Neuron (in vitro differentiated cells): ENCODE measurements at regions not wholly inside any gene's neighbourhood (a gene's known extent, or its start where the extent isn't known, plus 50 kb on each side); places are given as distances from the start of the nearest gene placed in this dataset.
A peak's percentile ranks its signal among the peaks of the same experiment; 100 is the strongest.
"Not testable (repeated sequence)": the region's sequence is repeated elsewhere in the genome, so short reads cannot be mapped to it uniquely, and the experiment has no call there.

Source experiments
- H2AFZ ChIP-seq: one replicate; pipeline ENCODE4 v1.6.1; 2013; ENCODE audit warnings: low read depth, mild to moderate bottlenecking, inconsistent platforms, low read length, moderate library complexity
- H3K27me3 ChIP-seq: one replicate; pipeline ENCODE4 v1.6.1; 2013; ENCODE audit warnings: low read length; ENCODE audit not compliant: insufficient read depth
- H3K36me3 ChIP-seq: one replicate; pipeline ENCODE4 v1.6.1; 2013; ENCODE audit warnings: low read length; ENCODE audit not compliant: insufficient read depth
- H3K4me1 ChIP-seq: one replicate; pipeline ENCODE4 v1.6.1; 2013; ENCODE audit warnings: low read length; ENCODE audit not compliant: insufficient read depth
- H3K4me3 ChIP-seq: 2 replicates; pipeline ENCODE4 v1.5.1; 2013; ENCODE audit warnings: mild to moderate bottlenecking, low read length, moderate library complexity
- H3K9me3 ChIP-seq: one replicate; pipeline ENCODE4 v1.6.1; 2013; ENCODE audit warnings: low read length

- Histone ChIP-seq H2AFZ (no peak overlapping the region), H3K36me3 (no peaks in the 10 kb centered on the region), H3K27me3 (peaks cover 10% of the 10 kb centered on the region), H3K9me3 (no peaks in the 10 kb centered on the region), H3K4me1 (peaks cover 6% of the 10 kb centered on the region), H3K4me3 (no peak overlapping the region)
Observed at GRCh38 chr9:97781902-97782301, 71.1 kb upstream of the FOXE1 start.

- H3K36me3 ChIP-seq: no peaks in the 10 kb centered on the region
- no peak overlapping the region for H3K4me3 ChIP-seq
- H3K27me3 ChIP-seq: peaks cover 9% of the 10 kb centered on the region
- H3K9me3 ChIP-seq: no peaks in the 10 kb centered on the region
- H3K4me1 ChIP-seq: peaks cover 6% of the 10 kb centered on the region
- no peak overlapping the region for H2AFZ ChIP-seq
Observed at GRCh38 chr9:97786341-97786740, 66.7 kb upstream of the FOXE1 start.

DNA sequence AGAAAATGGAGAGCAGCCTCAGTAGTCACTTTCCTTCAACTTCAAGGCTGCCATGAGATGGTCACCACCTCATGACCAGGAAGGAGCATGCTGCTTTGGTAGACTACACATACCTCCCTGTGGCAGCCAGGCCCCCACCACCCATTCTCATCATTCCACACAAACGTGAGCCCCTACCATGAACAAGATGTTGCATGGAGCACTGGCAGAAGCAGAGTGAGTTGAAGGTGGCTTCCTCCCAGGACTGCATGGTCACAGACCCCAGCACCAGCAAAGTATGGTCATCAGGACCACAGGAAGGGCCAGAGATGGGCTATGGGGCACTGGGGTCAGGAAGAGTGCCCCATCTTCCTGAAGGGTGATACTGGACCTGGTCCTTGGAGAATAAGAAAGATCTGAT is 65.5 kb upstream of the FOXE1 start:
- no peaks in the 10 kb centered on the region for H3K36me3 ChIP-seq
- H3K27me3 ChIP-seq: peaks cover 7% of the 10 kb centered on the region
- no peak overlapping the region for H3K4me3 ChIP-seq
- H3K9me3 ChIP-seq: no peaks in the 10 kb centered on the region
- peaks cover 6% of the 10 kb centered on the region for H3K4me1 ChIP-seq
- H2AFZ ChIP-seq: no peak overlapping the region

GRCh38 chr9:97788763-97789663 is 64.0 kb upstream of the FOXE1 start:
- Histone ChIP-seq H3K4me3 (no peak overlapping the region), H3K9me3 (no peaks in the 10 kb centered on the region), H3K4me1 (peaks cover 6% of the 10 kb centered on the region), H2AFZ (no peak overlapping the region), H3K27me3 (peaks cover 5% of the 10 kb centered on the region), H3K36me3 (no peaks in the 10 kb centered on the region)

DNA sequence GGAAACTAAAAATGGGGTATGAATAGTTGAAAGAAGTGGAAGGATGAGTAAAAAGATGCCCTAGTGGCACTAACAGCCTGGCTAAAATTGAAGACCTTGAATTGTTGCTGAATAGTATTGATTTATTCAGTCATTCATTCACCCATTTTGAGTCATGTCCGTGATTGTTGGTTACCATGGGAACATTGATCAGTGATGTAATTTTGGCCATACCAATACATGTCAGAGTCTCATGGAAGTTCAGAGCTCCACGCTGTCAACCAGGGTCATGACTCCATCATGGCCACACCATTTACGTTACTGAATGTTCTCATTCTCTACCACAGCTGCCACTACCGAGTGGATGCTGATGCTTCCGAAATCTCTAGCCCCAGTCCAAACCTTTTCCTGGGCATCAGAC is 62.5 kb upstream of the FOXE1 start:
- Histone ChIP-seq H3K9me3 (peaks cover 2% of the 10 kb centered on the region), H3K4me1 (peaks cover 6% of the 10 kb centered on the region), H3K36me3 (no peaks in the 10 kb centered on the region), H3K4me3 (no peak overlapping the region), H2AFZ (no peak overlapping the region), H3K27me3 (peaks cover 5% of the 10 kb centered on the region)

DNA sequence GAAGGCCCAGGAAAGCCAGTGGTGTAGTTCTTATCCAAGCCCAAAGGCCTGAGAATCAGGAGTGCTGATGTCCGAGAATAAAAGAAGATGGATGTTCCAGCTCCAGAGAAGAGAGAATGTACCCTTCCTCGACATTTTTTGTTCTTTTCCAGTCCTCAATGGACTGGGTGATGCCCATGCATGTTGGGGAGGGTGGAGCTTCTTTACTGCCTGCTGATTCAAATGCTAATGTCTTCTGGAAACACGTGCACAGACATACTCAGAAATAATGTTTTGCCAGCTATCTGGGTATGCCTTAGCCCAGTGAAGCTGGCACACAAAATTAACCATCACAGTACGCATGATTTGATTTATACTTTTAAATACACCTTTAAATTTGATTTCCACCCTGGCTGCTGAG is 61.5 kb upstream of the FOXE1 start:
- H3K27me3 ChIP-seq: peaks cover 5% of the 10 kb centered on the region
- peaks cover 4% of the 10 kb centered on the region for H3K9me3 ChIP-seq
- no peak overlapping the region for H3K4me3 ChIP-seq
- no peak overlapping the region for H2AFZ ChIP-seq
- H3K4me1 ChIP-seq: peaks cover 1% of the 10 kb centered on the region
- no peaks in the 10 kb centered on the region for H3K36me3 ChIP-seq

- peaks cover 4% of the 10 kb centered on the region for H3K9me3 ChIP-seq
- peaks cover 5% of the 10 kb centered on the region for H3K27me3 ChIP-seq
- H3K4me3 ChIP-seq: no peak overlapping the region
- H3K36me3 ChIP-seq: no peaks in the 10 kb centered on the region
- no peaks in the 10 kb centered on the region for H3K4me1 ChIP-seq
- no peak overlapping the region for H2AFZ ChIP-seq
Observed at GRCh38 chr9:97793067-97793466, 60.0 kb upstream of the FOXE1 start.

GRCh38 chr9:97794666-97795065 is 58.4 kb upstream of the FOXE1 start:
- no peaks in the 10 kb centered on the region for H3K4me1 ChIP-seq
- no peaks in the 10 kb centered on the region for H3K36me3 ChIP-seq
- H2AFZ ChIP-seq: no peak overlapping the region
- H3K9me3 ChIP-seq: peaks cover 4% of the 10 kb centered on the region
- no peak overlapping the region for H3K4me3 ChIP-seq
- H3K27me3 ChIP-seq: peaks cover 5% of the 10 kb centered on the region

GRCh38 chr9:97796176-97796575 is 56.9 kb upstream of the FOXE1 start:
- H3K27me3 ChIP-seq, H3K4me3 ChIP-seq, H2AFZ ChIP-seq, H3K4me1 ChIP-seq, H3K36me3 ChIP-seq, H3K9me3 ChIP-seq: not testable (repeated sequence)

DNA sequence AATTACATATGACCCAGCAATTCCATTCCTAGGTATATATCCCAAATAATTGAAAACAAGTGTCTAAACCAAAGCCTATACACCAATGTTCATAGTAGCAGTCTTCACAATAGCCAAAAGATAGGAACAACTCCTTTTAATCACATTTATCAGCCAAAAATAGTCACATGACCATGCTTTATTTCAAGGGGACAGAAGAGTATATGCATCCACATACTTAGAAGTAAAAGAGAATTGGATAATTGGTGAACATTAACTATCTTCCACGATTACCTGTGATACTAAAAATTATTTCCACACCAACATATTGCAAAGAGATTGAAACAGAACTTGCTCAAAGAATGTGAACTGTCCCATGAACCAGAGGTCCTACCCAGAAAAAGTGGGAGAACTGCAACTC is 51.8 kb upstream of the FOXE1 start:
- no peaks in the 10 kb centered on the region for H3K36me3 ChIP-seq
- H3K4me1 ChIP-seq: peaks cover 3% of the 10 kb centered on the region
- H2AFZ ChIP-seq: no peak overlapping the region
- peaks cover 35% of the 10 kb centered on the region for H3K27me3 ChIP-seq
- no peak overlapping the region for H3K4me3 ChIP-seq
- no peaks in the 10 kb centered on the region for H3K9me3 ChIP-seq

GRCh38 chr9:97802276-97802675 is 50.8 kb upstream of the FOXE1 start:
- Histone ChIP-seq H3K36me3 (no peaks in the 10 kb centered on the region), H3K27me3 (peaks cover 38% of the 10 kb centered on the region), H2AFZ (no peak overlapping the region), H3K4me3 (no peak overlapping the region), H3K9me3 (no peaks in the 10 kb centered on the region), H3K4me1 (peaks cover 3% of the 10 kb centered on the region)

DNA sequence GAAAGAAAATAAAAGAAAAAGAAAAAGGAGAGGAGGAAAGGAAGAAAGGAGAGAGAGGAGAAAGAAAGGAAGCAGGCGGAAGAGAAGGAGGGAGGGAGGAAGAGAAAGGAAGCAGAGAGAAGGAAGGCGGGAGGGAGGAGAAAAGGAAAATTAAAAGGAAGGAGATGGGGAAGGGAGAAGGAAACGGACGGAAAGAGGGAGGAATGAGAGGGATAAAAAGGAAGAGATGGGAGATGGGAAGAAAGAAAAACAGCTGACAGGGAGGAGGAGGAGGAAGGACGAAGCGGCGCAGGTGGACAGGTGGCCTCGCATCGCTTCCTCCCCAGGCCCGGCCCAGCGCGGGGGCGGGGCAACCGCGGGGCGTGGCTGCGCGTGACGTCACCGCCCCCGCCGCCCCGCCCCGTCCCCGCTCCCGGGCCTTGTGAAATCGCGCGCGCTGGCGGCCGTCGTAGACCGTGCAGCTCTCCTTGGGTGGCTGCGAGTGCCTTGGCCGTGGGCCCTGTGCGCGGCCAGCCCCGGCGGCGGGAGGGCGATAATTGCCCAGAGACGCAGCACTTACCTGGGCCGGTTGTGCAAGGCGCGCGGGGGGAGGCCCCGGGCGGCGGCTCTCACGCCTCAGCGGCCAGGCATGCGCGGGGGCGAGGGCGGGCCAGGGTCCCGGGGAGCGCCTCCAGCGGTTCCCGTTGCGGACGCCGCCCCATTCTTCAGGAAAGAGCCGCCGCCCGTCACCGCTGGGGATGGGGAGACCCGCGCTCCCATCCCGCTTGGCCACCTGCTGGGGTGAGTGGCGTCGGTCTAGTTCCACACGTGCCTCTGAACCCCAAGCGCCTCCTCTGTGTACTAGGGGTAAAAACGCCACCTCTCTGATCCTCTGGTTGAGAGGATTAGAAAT is 49.6 kb upstream of the FOXE1 start:
- no peaks in the 10 kb centered on the region for H3K9me3 ChIP-seq
- H2AFZ ChIP-seq: peak overlapping the region; percentile 99
- no peaks in the 10 kb centered on the region for H3K36me3 ChIP-seq
- peaks cover 3% of the 10 kb centered on the region for H3K4me1 ChIP-seq
- H3K4me3 ChIP-seq: peak overlapping the region; percentile 72
- peaks cover 43% of the 10 kb centered on the region for H3K27me3 ChIP-seq
